GM19452 (cell line): ENCODE measurements at regions not wholly inside any gene's neighbourhood (a gene's known extent, or its start where the extent isn't known, plus 50 kb on each side); places are given as distances from the start of the nearest gene placed in this dataset.

ENCODE experiments used
- ATAC-seq: cut with Tn5 transposase; IDR thresholded peaks from one replicate; pipeline ENCODE4 v1.9.1; 2021; ENCODE audit not compliant: unreplicated experiment

GRCh38 chrX:129188231-129188630 lies 335.1 kb downstream of the SMARCA1 start:
- no peak for ATAC-seq

DNA sequence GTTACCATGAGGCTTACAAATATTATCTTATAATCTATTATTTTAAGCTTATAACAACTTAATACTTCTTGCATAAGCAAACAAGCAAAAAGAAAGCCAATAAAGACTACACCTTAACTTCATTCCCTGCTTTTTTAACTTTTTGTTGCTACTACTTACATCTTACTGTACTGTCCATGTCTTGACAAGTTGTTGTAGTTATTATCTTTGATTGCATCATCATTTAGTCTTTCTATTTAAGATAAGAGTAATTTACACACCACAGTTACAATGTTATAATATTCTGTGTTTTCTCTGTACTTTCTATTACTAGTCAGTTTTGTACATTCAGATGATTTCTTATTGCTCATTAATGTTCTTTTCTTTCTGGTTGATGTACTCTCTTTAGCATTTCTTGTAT lies 346.6 kb downstream of the SMARCA1 start:
- no peak for ATAC-seq

GRCh38 chrX:129161108-129161507 lies 362.2 kb downstream of the SMARCA1 start:
- no peak for ATAC-seq

GRCh38 chrX:129158505-129158904 lies 364.8 kb downstream of the SMARCA1 start:
- no peak for ATAC-seq

DNA sequence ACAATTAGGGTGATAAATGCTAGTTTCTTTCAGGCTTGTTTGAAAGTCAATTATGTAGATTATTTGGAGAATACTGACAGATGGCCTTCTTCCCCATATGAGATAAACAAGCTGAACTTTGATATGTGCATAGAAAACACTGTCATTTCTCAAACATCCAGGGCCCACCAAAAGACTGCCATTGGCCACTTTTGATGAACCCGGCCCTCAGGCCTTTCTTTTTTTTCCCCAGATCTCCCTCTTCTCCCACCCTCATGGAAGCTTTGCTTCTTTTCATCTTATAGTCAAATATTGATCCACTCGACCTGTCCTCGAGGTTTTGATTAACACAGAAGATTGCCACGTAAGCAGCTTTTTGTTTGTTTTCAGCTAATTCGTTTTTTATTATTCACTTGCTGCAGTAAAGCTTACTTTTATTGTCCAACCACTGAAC lies 377.4 kb downstream of the SMARCA1 start:
- ATAC-seq = no peak

DNA sequence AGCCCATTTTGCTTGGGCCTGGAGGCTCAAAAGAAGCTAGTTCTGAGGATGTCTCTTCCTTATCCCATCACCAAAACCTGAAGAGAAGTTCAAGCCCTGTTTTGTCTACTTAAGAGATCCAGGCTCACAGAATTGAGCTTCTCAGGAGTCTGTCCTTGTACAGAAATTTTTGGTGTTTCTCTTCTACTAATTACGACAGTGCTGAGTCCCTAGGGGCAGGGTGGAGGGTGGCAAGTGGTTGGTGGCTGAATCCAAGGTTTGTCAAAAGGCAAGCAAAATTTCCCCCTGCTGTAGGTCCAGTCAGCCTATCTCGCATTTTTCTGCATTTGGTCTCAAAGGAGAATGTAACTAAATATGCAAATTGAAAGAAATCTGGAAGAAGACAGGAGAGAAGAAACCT lies 377.9 kb downstream of the SMARCA1 start:
- ATAC-seq = no peak

- ATAC-seq = peak; percentile 70
Measured at GRCh38 chrX:129144172-129145038, 378.9 kb downstream of the SMARCA1 start.

GRCh38 chrX:129139837-129140598 lies 383.3 kb downstream of the SMARCA1 start:
- no peak for ATAC-seq

DNA sequence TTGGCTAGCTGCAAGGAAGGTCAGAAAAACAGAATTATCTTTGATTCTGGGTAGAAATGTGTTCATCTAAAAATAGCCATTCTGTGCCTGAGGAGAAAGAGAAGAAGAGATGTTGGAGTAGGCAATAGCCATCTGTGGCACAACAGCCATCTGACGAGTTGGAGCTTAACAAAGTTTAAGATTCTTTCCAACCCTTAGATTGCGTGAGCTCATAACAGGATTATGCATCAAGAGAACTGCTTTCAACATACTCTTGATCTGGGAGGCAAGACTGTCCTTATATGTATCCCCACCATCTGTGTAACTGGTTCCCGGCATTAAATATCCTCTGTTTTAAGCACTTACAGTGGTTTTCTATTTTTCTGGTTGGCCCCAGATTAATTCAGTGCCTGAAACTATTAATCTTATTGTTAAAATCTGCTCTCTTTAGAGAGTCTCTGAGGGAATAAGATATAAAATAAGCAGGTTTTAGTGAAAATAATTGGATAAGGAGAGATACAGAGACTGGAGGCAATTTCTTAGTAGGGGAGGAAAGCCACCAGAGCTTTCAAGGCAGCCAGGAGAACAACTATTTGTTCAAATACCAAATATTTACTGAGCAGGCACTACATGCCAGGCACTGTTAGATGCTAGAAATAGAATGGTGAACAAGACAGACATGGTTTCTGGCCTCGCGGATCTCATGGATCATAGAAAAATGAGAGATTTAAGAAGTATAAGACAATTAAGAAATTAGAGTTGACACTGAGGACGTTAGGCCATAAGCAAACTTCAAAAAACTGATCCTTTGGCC lies 398.0 kb downstream of the SMARCA1 start:
- no peak for ATAC-seq

DNA sequence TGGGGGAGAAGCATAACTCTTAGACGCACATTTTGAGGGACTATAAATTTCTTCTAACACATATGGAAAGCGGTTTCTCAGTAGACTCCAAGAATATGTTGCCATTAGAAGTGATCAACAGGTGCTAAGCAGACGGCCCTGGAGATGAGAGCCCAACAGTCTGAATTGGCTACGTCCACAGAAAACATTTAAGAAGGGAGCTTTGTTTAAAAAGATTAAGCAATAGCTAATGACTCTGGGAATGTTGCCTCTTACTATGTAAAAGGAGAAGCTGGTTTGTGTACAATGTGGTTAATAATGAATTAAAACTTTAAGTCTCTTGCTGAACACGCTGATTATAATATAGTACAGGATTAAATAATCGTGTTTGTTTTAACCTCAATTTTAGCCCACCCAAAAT lies 399.5 kb downstream of the SMARCA1 start:
- ATAC-seq = no peak

DNA sequence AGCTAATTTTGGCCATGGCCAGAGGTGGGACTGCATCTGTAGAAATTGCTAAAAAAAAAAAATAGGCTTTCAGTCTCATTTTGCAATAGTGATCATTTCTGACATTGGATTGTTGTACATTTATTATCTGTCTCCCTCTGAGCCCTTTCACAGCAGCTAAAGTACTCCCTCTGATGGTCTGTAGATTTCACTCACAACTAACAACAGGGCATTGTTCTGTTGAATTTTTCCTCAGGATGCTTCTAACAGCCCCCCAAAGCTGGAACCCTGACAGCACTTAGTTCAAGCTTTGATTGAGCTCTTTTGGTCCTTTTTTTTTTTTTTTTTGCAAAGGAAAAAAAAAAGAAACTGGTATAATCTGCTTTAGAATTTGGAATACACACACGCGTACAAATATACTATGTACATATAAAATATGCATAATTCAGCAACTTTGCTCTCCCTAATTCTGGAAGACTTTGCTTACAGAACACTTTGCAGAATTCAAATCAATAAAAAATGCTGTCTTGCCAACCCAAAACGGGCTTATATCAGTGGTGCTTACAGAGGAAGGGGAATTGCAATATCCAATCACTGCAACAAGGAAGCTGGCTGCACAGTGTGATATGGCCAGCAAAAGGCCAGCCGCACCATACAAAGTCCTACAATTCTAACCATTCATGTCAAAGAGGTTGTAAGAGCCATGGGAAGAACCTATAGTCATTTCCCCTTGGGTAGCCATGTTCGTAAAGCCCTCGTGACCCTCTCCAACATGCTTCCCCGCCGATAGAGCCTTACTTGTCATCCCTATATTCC lies 406.4 kb downstream of the SMARCA1 start:
- no peak for ATAC-seq

DNA sequence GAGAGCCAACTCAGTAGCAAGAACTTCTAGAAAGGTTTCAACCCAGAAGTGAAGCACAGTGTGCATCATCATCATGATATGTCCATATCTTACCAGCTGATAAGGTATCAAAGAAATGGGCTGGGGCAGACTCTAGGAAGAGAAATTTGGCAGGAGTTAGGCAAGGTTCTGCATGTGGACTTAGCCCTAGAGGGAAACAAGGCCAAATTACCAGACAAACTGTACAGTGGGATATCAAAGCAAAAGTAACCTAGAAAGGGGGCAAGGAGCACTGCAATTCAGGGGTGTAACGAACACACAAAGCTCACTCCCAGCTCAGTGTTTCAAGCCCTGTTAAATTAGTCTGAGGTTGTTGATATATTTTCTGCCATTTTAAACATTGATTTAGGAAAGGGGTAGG lies 407.4 kb downstream of the SMARCA1 start:
- no peak for ATAC-seq

DNA sequence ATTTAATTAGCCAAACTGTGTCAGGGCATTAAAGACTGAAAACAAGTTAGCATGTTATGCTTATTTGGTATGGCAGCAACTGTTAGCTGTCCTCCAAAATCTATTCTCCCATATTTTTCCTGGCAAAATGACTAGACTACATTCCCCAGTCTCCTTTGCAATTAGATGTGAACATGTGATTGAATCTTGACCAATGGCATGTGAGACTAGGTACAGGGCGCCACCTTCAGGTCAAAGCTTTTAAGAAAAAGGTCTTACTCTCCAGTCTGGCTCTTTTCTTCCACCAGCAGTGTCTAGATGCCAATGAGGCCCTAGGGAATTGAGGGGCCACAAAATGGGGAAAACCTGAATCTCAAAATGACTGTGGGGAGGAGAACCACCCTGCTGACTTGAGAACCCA lies 408.2 kb downstream of the SMARCA1 start:
- ATAC-seq = peak; percentile 86

- ATAC-seq = no peak
Measured at GRCh38 chrX:129111081-129111798, 412.1 kb downstream of the SMARCA1 start.

- no peak for ATAC-seq
Measured at GRCh38 chrX:129108936-129109335, 414.4 kb downstream of the SMARCA1 start.

GRCh38 chrX:129099207-129099606 lies 424.1 kb downstream of the SMARCA1 start:
- ATAC-seq = no peak

DNA sequence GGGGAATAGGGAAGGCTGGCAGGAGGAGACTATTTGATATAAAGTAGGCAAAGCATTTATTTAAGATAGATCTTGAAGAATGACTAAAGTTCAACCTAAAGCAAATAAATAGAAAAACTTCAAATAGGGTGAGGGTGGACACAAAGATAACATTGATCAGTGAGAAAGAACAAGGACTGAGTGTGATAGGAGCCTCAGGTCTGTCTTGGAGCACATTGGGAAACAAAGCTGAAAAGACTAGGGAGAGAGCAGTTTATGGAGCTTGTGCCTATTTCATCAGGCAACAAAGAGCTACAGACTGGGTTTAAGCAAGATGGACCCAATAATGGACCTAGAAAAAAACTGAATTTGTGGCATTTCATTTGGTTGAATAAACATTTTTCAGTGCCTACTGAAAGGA lies 425.6 kb downstream of the SMARCA1 start:
- ATAC-seq = no peak

DNA sequence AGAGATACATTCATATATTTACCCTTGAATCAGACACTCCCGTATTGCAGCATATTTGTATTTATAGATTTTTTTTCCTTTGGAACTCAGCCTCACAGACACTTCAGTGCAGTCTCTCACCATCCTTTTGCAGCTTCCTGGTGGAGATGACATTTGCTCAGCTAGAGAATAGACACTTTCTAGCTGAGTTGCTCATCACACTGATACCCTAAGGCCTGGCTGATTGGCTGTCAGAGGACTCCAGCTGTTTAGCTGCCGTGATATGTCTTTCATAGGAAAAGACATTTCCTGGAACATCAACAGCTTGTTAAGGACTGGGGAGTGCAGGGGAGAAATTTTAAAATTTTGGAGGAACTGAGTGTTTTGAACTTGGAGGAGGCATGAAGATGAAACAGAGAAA lies 429.6 kb downstream of the SMARCA1 start:
- ATAC-seq = no peak

DNA sequence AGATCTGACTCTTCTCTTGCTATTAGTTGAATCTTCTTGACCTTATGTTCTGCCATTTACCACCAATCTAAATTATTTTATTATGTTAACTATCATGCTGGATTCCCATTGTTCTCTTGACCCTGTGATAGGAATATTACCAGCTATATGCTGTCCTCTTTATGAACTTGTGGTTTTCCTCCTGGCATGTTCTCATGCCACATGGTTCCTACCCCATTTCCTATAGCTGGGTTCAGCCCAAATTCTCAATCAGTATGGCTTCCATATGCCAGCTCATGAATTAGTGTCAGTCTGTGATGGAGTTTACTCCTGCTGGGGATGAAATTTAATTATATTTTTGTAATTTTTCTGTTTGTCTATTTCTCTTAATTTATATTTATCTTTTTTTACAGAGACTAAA lies 430.5 kb downstream of the SMARCA1 start:
- ATAC-seq = no peak

DNA sequence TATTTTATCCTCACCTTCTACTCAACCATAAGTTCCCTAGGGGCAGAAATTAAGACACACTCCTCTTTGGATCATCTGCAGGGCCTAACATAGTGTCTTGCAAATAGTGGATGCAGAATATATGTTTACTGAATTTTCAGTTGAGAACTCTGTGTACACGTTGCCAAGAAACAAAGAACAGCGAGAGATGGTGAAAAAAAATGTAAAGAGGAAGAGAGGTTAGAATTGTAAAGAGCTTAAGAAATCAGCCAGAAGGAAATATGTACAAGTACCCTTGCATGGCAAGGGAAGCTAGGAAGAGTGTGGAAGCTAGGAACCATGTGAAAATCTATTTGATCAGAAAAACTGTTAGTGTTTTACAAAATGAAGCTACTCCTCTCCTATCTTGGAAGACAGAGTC lies 431.0 kb downstream of the SMARCA1 start:
- no peak for ATAC-seq
